ENCODE measurements at regions not wholly inside any gene's neighbourhood (a gene's known extent, or its start where the extent isn't known, plus 50 kb on each side); places are given as distances from the start of the nearest gene placed in this dataset.

DNA sequence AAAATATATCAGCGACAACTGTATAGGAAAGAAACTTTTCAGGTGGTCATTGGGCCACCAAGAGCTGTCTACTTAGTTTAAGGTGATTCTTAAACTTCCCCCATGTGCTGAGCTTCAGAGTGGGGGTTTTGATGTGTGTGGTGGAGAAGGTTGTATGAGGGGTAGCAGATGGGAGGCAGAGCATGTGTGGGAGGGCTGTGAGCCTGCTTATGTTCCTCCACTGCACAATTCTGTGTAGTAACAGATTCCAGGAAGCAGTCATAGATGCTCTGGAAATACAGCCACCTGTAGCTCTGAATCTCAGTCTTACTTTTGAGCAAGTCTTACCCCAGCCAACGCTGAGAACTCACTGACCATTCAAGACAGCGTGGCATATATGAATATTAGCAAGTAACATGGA is 95.3 kb upstream of the SPATA13 start:
- H3K4me3 ChIP-seq (ENCODE audit: low read depth, low read length) = no peak overlapping the region
- DNase-seq (ENCODE audit: low read depth) = no peak
- TF ChIP-seq, protein P1, sequence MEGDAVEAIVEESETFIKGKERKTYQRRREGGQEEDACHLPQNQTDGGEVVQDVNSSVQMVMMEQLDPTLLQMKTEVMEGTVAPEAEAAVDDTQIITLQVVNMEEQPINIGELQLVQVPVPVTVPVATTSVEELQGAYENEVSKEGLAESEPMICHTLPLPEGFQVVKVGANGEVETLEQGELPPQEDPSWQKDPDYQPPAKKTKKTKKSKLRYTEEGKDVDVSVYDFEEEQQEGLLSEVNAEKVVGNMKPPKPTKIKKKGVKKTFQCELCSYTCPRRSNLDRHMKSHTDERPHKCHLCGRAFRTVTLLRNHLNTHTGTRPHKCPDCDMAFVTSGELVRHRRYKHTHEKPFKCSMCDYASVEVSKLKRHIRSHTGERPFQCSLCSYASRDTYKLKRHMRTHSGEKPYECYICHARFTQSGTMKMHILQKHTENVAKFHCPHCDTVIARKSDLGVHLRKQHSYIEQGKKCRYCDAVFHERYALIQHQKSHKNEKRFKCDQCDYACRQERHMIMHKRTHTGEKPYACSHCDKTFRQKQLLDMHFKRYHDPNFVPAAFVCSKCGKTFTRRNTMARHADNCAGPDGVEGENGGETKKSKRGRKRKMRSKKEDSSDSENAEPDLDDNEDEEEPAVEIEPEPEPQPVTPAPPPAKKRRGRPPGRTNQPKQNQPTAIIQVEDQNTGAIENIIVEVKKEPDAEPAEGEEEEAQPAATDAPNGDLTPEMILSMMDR (IDR thresholded peaks at IDR 0.05; ENCODE audit: insufficient read depth, low read length, poor library complexity, severe bottlenecking) = no peak
- H3K36me3 ChIP-seq (ENCODE audit: control insufficient read depth, insufficient read depth, low read length) = no peaks in the 10 kb centered on the region
- peaks cover 3% of the 10 kb centered on the region for H3K27me3 ChIP-seq (ENCODE audit: control insufficient read depth, insufficient read depth, low read length)

DNA sequence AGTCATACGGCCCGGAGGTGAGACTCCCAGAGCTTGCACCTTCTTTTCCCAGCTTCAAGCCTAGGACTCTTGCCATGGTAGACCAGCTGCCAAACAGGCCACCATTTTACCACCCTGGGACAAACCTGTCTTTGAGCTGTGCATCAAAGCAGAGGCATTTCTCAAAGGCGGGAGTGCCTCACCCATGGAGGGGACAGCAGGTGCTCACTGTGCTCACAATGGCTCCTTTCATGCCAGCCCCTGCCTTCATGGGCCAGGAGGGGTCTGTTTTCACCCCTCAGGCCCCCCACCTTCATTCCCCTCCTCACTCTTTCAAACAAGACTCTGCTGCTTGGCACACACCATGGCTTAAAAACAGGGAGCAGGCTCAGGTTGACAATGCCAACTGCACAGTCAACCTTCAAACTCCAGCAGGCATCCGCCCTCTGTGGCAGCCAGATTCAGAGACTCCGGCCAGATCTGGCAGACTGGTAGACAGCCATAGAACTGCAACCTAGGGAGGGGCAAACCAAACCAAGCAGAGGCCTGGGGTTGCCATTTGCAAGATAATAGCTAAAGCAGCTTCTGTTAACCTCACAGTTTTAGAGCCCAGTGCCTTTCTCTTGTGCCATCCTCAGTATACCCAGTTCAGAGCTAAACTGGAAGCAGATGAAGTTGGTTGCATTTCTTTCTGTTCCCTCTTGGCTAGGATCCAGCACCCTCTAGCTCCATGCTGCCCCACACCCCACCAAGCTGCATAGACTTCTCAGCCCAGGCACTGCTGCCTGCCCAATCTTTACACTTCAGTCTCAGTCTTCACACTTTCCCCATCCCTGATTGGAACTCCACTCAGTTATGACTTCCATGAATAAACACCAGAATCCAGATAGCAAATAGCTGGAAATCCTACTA is 93.9 kb upstream of the SPATA13 start:
- Histone ChIP-seq H3K27me3 (ENCODE audit: control insufficient read depth, insufficient read depth, low read length) (peaks cover 3% of the 10 kb centered on the region), H3K36me3 (ENCODE audit: control insufficient read depth, insufficient read depth, low read length) (no peaks in the 10 kb centered on the region), H3K4me3 (ENCODE audit: low read depth, low read length) (no peak overlapping the region)
- TF ChIP-seq, protein P1 (IDR thresholded peaks at IDR 0.05; ENCODE audit: insufficient read depth, low read length, poor library complexity, severe bottlenecking) = no peak
- no peak for DNase-seq (ENCODE audit: low read depth)

DNA sequence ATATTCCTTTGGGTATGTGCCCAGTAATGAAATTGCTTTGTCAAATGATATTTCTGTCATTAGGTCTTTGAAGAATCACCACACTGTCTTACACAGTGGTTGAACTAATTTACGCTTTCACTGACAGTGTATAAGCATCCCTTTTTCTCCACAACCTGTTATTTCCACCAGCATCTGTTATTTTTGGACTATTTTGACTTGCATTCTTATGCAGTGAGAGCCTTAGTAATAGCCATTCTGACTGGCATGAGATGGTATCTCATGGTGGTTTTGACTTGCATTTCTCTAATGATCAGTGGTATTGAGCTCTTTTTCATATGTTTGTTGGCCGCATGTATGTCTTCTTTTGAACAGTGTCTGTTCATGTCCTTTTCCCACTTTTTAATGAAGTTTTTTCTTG is 92.0 kb upstream of the SPATA13 start:
- peaks cover 3% of the 10 kb centered on the region for H3K27me3 ChIP-seq (ENCODE audit: control insufficient read depth, insufficient read depth, low read length)
- no peak overlapping the region for H3K4me3 ChIP-seq (ENCODE audit: low read depth, low read length)
- TF ChIP-seq, protein P1 (IDR thresholded peaks at IDR 0.05; ENCODE audit: insufficient read depth, low read length, poor library complexity, severe bottlenecking) = no peak
- no peak for DNase-seq (ENCODE audit: low read depth)
- H3K36me3 ChIP-seq (ENCODE audit: control insufficient read depth, insufficient read depth, low read length) = no peaks in the 10 kb centered on the region

DNA sequence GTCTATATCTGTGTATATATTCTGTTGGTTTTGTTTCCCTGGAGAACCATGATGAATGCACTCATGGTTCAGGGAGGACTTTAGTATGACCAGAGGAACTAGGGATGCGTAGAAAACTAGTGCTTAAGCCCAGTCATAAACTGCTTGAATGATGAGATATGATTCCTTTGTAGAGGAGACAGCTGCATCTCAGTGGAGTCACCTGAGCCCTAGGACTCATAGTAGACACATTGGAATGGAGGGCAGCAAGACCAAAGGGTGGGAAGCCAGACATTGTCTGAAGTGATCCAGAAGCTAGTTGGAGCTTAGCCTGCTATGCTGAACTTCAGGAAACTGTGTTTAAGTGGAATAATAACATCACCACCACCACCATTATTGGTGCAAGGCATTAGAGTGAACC is 89.5 kb upstream of the SPATA13 start:
- no peaks in the 10 kb centered on the region for H3K36me3 ChIP-seq (ENCODE audit: control insufficient read depth, insufficient read depth, low read length)
- peaks cover 3% of the 10 kb centered on the region for H3K27me3 ChIP-seq (ENCODE audit: control insufficient read depth, insufficient read depth, low read length)
- H3K4me3 ChIP-seq (ENCODE audit: low read depth, low read length) = no peak overlapping the region
- TF ChIP-seq, protein P1 (IDR thresholded peaks at IDR 0.05; ENCODE audit: insufficient read depth, low read length, poor library complexity, severe bottlenecking) = no peak
- no peak for DNase-seq (ENCODE audit: low read depth)

DNA sequence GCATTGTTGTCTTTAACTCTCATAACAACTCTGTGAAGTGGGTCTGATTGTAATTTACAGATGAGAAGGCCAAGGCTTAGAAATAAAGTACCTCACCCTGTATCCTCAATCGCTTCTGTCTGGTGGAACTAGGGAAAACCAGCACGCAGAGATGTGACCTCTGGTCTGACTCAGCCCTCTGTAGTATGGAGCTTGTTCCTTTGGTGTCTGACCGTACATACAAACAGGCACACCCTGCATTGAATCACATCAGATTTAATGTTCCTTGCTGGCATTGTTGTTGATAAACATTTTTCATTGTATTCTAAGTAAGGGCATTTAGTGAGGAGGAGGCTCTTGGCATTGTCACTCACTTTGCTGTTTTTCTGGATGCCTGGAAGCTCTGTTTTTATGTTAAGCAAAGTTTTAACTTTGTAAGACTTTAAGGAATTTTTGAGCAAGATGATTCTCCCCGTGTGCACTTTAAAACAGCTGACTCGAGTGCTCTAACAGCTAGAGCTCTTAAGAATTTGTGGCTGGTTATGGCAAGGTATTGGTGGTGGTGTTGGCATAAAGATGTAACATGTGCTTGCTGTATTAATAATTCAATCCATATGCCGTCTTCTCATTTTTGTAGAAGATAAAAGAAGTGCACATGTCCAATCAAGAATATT is 89.0 kb upstream of the SPATA13 start:
- DNase-seq (ENCODE audit: low read depth) = no peak
- H3K4me3 ChIP-seq (ENCODE audit: low read depth, low read length) = no peak overlapping the region
- no peaks in the 10 kb centered on the region for H3K36me3 ChIP-seq (ENCODE audit: control insufficient read depth, insufficient read depth, low read length)
- TF ChIP-seq, protein P1 (IDR thresholded peaks at IDR 0.05; ENCODE audit: insufficient read depth, low read length, poor library complexity, severe bottlenecking) = no peak
- peaks cover 3% of the 10 kb centered on the region for H3K27me3 ChIP-seq (ENCODE audit: control insufficient read depth, insufficient read depth, low read length)
